K562 (cell line): ENCODE measurements at regions not wholly inside any gene's neighbourhood (a gene's known extent, or its start where the extent isn't known, plus 50 kb on each side); places are given as distances from the start of the nearest gene placed in this dataset.

ENCODE experiments used
- ADNP ChIP-seq: fragments of 200-800 bp; sonication (Bioruptor generic); IDR thresholded peaks from 2 replicates; pipeline ENCODE4 v1.6.1; 2016; ENCODE audit warnings: missing genetic modification characterization, missing compliant biosample characterization
- HMG20A ChIP-seq: fragments of 450-650 bp; formaldehyde crosslinking; conservative IDR thresholded peaks from 2 replicates; pipeline ENCODE4 v1.4.0; 2020; ENCODE audit warnings: mild to moderate bottlenecking, mixed read lengths
- KAT7 ChIP-seq: sonication (generic); formaldehyde crosslinking; IDR thresholded peaks from 2 replicates; pipeline ENCODE4 v1.8.0; 2022; ENCODE audit warnings: missing genetic modification reagents, mild to moderate bottlenecking, borderline replicate concordance
- MYNN ChIP-seq, 2 experiments: sonication (generic); formaldehyde crosslinking in 1 of 2; IDR thresholded peaks; 2 replicates each; pipeline versions ENCODE4 v1.5.0 to v1.6.1; 2016 to 2020; ENCODE audit warnings: antibody characterized with exemption in 1 of 2, missing genetic modification reagents in 1 of 2
- ZNF318 ChIP-seq, 2 experiments: fragments of 450-650 bp; IDR thresholded peaks; 2 replicates each; pipeline ENCODE4 v1.6.1; 2016; ENCODE audit warnings: mild to moderate bottlenecking in 2 of 2, borderline replicate concordance in 1 of 2, low read depth in 1 of 2, moderate library complexity in 1 of 2

- TF ChIP-seq ZNF318 (IDR thresholded peaks at IDR 0.05; ENCODE audit: borderline replicate concordance in 1 of 2, low read depth in 1 of 2) (no peak), MYNN (IDR thresholded peaks at IDR 0.05) (no peak), MYNN (CRISPR knock-in tag; IDR thresholded peaks at IDR 0.05) (no peak), KAT7 (CRISPR knock-in tag) (no peak), HMG20A (CRISPR knock-in tag) (no peak), ADNP (tag) (no peak)
Measured at GRCh38 chr11:90803366-90803765, 580.5 kb upstream of the CHORDC1 start (continued).
